GM18861 (cell line): ENCODE measurements at regions not wholly inside any gene's neighbourhood (a gene's known extent, or its start where the extent isn't known, plus 50 kb on each side); places are given as distances from the start of the nearest gene placed in this dataset.

ENCODE experiments used
- ATAC-seq: cut with Tn5 transposase; IDR thresholded peaks from one replicate; pipeline ENCODE4 v1.9.1; 2021; ENCODE audit not compliant: unreplicated experiment

GRCh38 chr11:15793043-15793996 is 563.0 kb downstream of the SOX6 start:
- no peak for ATAC-seq

GRCh38 chr11:15794361-15795150 is 561.8 kb downstream of the SOX6 start:
- no peak for ATAC-seq

- no peak for ATAC-seq
Measured at GRCh38 chr11:15795378-15795777, 561.0 kb downstream of the SOX6 start.

GRCh38 chr11:15800111-15800800 is 556.1 kb downstream of the SOX6 start:
- no peak for ATAC-seq

GRCh38 chr11:15801126-15801525 is 555.2 kb downstream of the SOX6 start:
- no peak for ATAC-seq

- no peak for ATAC-seq
Measured at GRCh38 chr11:15801616-15802015, 554.7 kb downstream of the SOX6 start.

GRCh38 chr11:15805726-15806125 is 550.6 kb downstream of the SOX6 start:
- ATAC-seq = no peak

GRCh38 chr11:15806217-15806616 is 550.1 kb downstream of the SOX6 start:
- ATAC-seq = no peak

- no peak for ATAC-seq
Measured at GRCh38 chr11:15807827-15808226, 548.5 kb downstream of the SOX6 start.

- ATAC-seq = no peak
Measured at GRCh38 chr11:15810082-15810481, 546.3 kb downstream of the SOX6 start.

GRCh38 chr11:15810525-15810924 is 545.8 kb downstream of the SOX6 start:
- no peak for ATAC-seq

- ATAC-seq = no peak
Measured at GRCh38 chr11:15815246-15816195, 540.8 kb downstream of the SOX6 start.

- no peak for ATAC-seq
Measured at GRCh38 chr11:15816260-15816871, 540.0 kb downstream of the SOX6 start.

- ATAC-seq = no peak
Measured at GRCh38 chr11:15817001-15817400, 539.3 kb downstream of the SOX6 start.

GRCh38 chr11:15818132-15818842 is 538.1 kb downstream of the SOX6 start:
- no peak for ATAC-seq

GRCh38 chr11:15819679-15820286 is 536.6 kb downstream of the SOX6 start:
- ATAC-seq = peak; percentile 74

- no peak for ATAC-seq
Measured at GRCh38 chr11:15821451-15821850, 534.9 kb downstream of the SOX6 start.

- no peak for ATAC-seq
Measured at GRCh38 chr11:15824060-15824459, 532.3 kb downstream of the SOX6 start.
